Esophagus muscularis mucosa (tissue), 3 donors: ENCODE measurements at regions not wholly inside any gene's neighbourhood (a gene's known extent, or its start where the extent isn't known, plus 50 kb on each side); places are given as distances from the start of the nearest gene placed in this dataset.

Experiments used
- POLR2A ChIP-seq: fragments of 450-650 bp; IDR thresholded peaks from one replicate; pipeline ENCODE4 v1.6.1; 2017; ENCODE audit warnings: antibody characterized with exemption, moderate library complexity, mild to moderate bottlenecking, low read depth
- TF ChIP-seq, protein P1 (sequence below), 3 experiments: fragments of 200-600 bp in 2 of 3; fragments of 450-650 bp in 1 of 3; sonication (generic) in 2 of 3; IDR thresholded peaks; one replicate each; pipeline ENCODE4 v1.5.1; 2017 to 2019; ENCODE audit warnings: antibody characterized with exemption in 3 of 3, mild to moderate bottlenecking in 2 of 3, moderate library complexity in 1 of 3

DNA sequence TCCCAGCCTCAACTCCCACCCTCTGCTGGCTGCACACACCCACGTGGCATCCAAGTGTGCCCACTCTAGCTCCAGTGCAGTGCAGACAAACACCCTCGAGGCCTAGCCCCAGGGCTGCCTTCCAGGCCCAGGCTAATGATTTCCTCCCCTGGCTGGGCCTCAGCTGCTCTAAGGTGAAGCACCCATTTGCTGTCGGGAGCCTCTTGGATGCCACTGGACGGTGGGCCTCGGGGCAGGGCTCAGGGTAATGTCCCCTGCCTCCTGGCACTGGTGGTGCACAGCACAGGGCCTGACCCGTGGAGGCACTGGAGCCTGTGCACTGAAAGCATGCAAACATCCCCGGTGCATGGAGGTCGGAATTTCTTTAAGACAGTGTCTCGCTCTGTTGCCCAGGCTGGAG is 635.2 kb downstream of the TBC1D22A start:
- TF ChIP-seq, protein P1, sequence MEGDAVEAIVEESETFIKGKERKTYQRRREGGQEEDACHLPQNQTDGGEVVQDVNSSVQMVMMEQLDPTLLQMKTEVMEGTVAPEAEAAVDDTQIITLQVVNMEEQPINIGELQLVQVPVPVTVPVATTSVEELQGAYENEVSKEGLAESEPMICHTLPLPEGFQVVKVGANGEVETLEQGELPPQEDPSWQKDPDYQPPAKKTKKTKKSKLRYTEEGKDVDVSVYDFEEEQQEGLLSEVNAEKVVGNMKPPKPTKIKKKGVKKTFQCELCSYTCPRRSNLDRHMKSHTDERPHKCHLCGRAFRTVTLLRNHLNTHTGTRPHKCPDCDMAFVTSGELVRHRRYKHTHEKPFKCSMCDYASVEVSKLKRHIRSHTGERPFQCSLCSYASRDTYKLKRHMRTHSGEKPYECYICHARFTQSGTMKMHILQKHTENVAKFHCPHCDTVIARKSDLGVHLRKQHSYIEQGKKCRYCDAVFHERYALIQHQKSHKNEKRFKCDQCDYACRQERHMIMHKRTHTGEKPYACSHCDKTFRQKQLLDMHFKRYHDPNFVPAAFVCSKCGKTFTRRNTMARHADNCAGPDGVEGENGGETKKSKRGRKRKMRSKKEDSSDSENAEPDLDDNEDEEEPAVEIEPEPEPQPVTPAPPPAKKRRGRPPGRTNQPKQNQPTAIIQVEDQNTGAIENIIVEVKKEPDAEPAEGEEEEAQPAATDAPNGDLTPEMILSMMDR (IDR thresholded peaks at IDR 0.05): no peak
- no peak for TF ChIP-seq POLR2A
